Suprapubic skin (tissue), 4 donors: ENCODE measurements at regions not wholly inside any gene's neighbourhood (a gene's known extent, or its start where the extent isn't known, plus 50 kb on each side); places are given as distances from the start of the nearest gene placed in this dataset.
"Not testable (repeated sequence)": the region's sequence is repeated elsewhere in the genome, so short reads cannot be mapped to it uniquely, and the experiment has no call there.

ENCODE experiments used
- DNase-seq, 2 donors: peaks; one replicate each; pipeline ENCODE4 v3.0.0-alpha.2; 2019; ENCODE audit warnings: low spot score in 2 of 2
- H3K27ac ChIP-seq: fragments of 200-600 bp; sonication (generic); one replicate; pipeline ENCODE4 v1.5.1; 2019
- H3K27me3 ChIP-seq: fragments of 200-600 bp; sonication (generic); one replicate; pipeline ENCODE4 v1.5.1; 2019
- H3K36me3 ChIP-seq: fragments of 200-600 bp; sonication (generic); one replicate; pipeline ENCODE4 v1.5.1; 2019
- H3K4me1 ChIP-seq: fragments of 200-600 bp; sonication (generic); one replicate; pipeline ENCODE4 v1.5.1; 2019
- H3K4me3 ChIP-seq: fragments of 200-600 bp; sonication (generic); one replicate; pipeline ENCODE4 v1.5.1; 2019; ENCODE audit warnings: mild to moderate bottlenecking
- H3K9me3 ChIP-seq: fragments of 200-600 bp; sonication (generic); one replicate; pipeline ENCODE4 v1.5.1; 2019
- CTCF ChIP-seq, 2 donors: fragments of 200-600 bp in 1 of 2; fragments of 450-650 bp in 1 of 2; sonication (generic) in 1 of 2; IDR thresholded peaks; one replicate each; pipeline ENCODE4 v1.5.1; 2016 to 2019; ENCODE audit warnings: antibody characterized with exemption in 2 of 2, mild to moderate bottlenecking in 1 of 2, moderate library complexity in 1 of 2
- EP300 ChIP-seq: sonication (generic); formaldehyde crosslinking; IDR thresholded peaks from one replicate; pipeline ENCODE4 v1.6.1; 2017; ENCODE audit warnings: antibody characterized with exemption
- POLR2A ChIP-seq, 2 donors: fragments of 450-650 bp; IDR thresholded peaks; one replicate each; pipeline ENCODE4 v1.6.1; 2017; ENCODE audit warnings: antibody characterized with exemption in 2 of 2, mild to moderate bottlenecking in 2 of 2, moderate library complexity in 2 of 2
- POLR2AphosphoS5 ChIP-seq, 3 donors: sonication (generic); formaldehyde crosslinking; IDR thresholded peaks; one replicate each; pipeline ENCODE4 v1.6.1; 2017; ENCODE audit warnings: antibody characterized with exemption in 3 of 3
- WGBS: methylation state at CpG from one replicate; pipeline ENCODE4 v1.1.5; 2018; 5-methylcytosine and 5-hydroxymethylcytosine counted together

- H3K36me3 ChIP-seq = no peaks in the 10 kb centered on the region
- H3K9me3 ChIP-seq = no peaks in the 10 kb centered on the region
- TF ChIP-seq EP300 (no peak), CTCF (IDR thresholded peaks at IDR 0.05) (no peak), POLR2AphosphoS5 (IDR thresholded peaks at IDR 0.05) (no peak), POLR2A (IDR thresholded peaks at IDR 0.05) (no peak)
- no peak overlapping the region for H3K4me3 ChIP-seq
- no peaks in the 10 kb centered on the region for H3K4me1 ChIP-seq
- DNase-seq = no peak
- H3K27ac ChIP-seq = no peak overlapping the region
- H3K27me3 ChIP-seq = no peaks in the 10 kb centered on the region
Observed at GRCh38 chr13:68923995-68924394, 1183.6 kb upstream of the ATXN8OS start.

- Histone ChIP-seq H3K27me3 (no peaks in the 10 kb centered on the region), H3K27ac (no peak overlapping the region), H3K36me3 (no peaks in the 10 kb centered on the region), H3K4me1 (no peaks in the 10 kb centered on the region), H3K4me3 (no peak overlapping the region), H3K9me3 (peaks cover 26% of the 10 kb centered on the region)
- WGBS = 84% methylated on average over 2 of the region's 2 CpGs
- no peak for TF ChIP-seq EP300
- TF ChIP-seq POLR2A (IDR thresholded peaks at IDR 0.05) = no peak
- no peak for TF ChIP-seq POLR2AphosphoS5 (IDR thresholded peaks at IDR 0.05)
- TF ChIP-seq CTCF (IDR thresholded peaks at IDR 0.05) = no peak
- DNase-seq = no peak
Observed at GRCh38 chr13:68908879-68909278, 1198.7 kb upstream of the ATXN8OS start.

- Histone ChIP-seq H3K36me3 (no peaks in the 10 kb centered on the region), H3K27ac (no peak overlapping the region), H3K9me3 (peaks cover 26% of the 10 kb centered on the region), H3K4me1 (no peaks in the 10 kb centered on the region), H3K4me3 (no peak overlapping the region), H3K27me3 (no peaks in the 10 kb centered on the region)
- TF ChIP-seq EP300 = no peak
- TF ChIP-seq POLR2AphosphoS5 (IDR thresholded peaks at IDR 0.05) = no peak
- TF ChIP-seq POLR2A (IDR thresholded peaks at IDR 0.05) = no peak
- no peak for TF ChIP-seq CTCF (IDR thresholded peaks at IDR 0.05)
- 91% methylated on average over 1 of the region's 1 CpG for WGBS
- DNase-seq = no peak
Observed at GRCh38 chr13:68905186-68905585, 1202.4 kb upstream of the ATXN8OS start.

- no peak for DNase-seq
- no peaks in the 10 kb centered on the region for H3K27me3 ChIP-seq
- H3K27ac ChIP-seq = no peak overlapping the region
- no peak overlapping the region for H3K4me3 ChIP-seq
- H3K9me3 ChIP-seq = peaks cover 9% of the 10 kb centered on the region
- H3K36me3 ChIP-seq = no peaks in the 10 kb centered on the region
- TF ChIP-seq POLR2A (IDR thresholded peaks at IDR 0.05) (no peak), CTCF (IDR thresholded peaks at IDR 0.05) (no peak), POLR2AphosphoS5 (IDR thresholded peaks at IDR 0.05) (no peak), EP300 (no peak)
- H3K4me1 ChIP-seq = no peaks in the 10 kb centered on the region
Observed at GRCh38 chr13:68897331-68897928, 1210.2 kb upstream of the ATXN8OS start.

- DNase-seq = no peak
- 94% methylated on average over 1 of the region's 1 CpG for WGBS
- no peaks in the 10 kb centered on the region for H3K4me1 ChIP-seq
- no peaks in the 10 kb centered on the region for H3K27me3 ChIP-seq
- H3K4me3 ChIP-seq = no peak overlapping the region
- H3K27ac ChIP-seq = no peak overlapping the region
- no peaks in the 10 kb centered on the region for H3K36me3 ChIP-seq
- peaks cover 9% of the 10 kb centered on the region for H3K9me3 ChIP-seq
- TF ChIP-seq EP300 (no peak), POLR2A (IDR thresholded peaks at IDR 0.05) (no peak), CTCF (IDR thresholded peaks at IDR 0.05) (no peak), POLR2AphosphoS5 (IDR thresholded peaks at IDR 0.05) (no peak)
Observed at GRCh38 chr13:68895696-68896095, 1211.9 kb upstream of the ATXN8OS start.

- WGBS = 36% methylated on average over 2 of the region's 2 CpGs
- not testable (repeated sequence) for H3K4me1 ChIP-seq, H3K27ac ChIP-seq, DNase-seq, H3K36me3 ChIP-seq, H3K4me3 ChIP-seq, H3K9me3 ChIP-seq, H3K27me3 ChIP-seq
Observed at GRCh38 chr13:68893721-68894120, 1213.9 kb upstream of the ATXN8OS start.

GRCh38 chr13:68892596-68892995 is 1215.0 kb upstream of the ATXN8OS start:
- not testable (repeated sequence) for H3K27me3 ChIP-seq, H3K4me1 ChIP-seq, H3K27ac ChIP-seq, DNase-seq, H3K4me3 ChIP-seq, H3K9me3 ChIP-seq, H3K36me3 ChIP-seq
- WGBS = 68% methylated on average over 3 of the region's 3 CpGs

GRCh38 chr13:68890101-68890500 is 1217.5 kb upstream of the ATXN8OS start:
- not testable (repeated sequence) for H3K36me3 ChIP-seq, H3K27me3 ChIP-seq
- 86% methylated on average over 7 of the region's 7 CpGs for WGBS

More at GRCh38 chr13:68890101-68890500, 1217.5 kb upstream of the ATXN8OS start:
- not testable (repeated sequence) for DNase-seq, H3K27ac ChIP-seq, H3K9me3 ChIP-seq, H3K4me3 ChIP-seq, H3K4me1 ChIP-seq
